ENCODE measurements at regions not wholly inside any gene's neighbourhood (a gene's known extent, or its start where the extent isn't known, plus 50 kb on each side); places are given as distances from the start of the nearest gene placed in this dataset.

DNA sequence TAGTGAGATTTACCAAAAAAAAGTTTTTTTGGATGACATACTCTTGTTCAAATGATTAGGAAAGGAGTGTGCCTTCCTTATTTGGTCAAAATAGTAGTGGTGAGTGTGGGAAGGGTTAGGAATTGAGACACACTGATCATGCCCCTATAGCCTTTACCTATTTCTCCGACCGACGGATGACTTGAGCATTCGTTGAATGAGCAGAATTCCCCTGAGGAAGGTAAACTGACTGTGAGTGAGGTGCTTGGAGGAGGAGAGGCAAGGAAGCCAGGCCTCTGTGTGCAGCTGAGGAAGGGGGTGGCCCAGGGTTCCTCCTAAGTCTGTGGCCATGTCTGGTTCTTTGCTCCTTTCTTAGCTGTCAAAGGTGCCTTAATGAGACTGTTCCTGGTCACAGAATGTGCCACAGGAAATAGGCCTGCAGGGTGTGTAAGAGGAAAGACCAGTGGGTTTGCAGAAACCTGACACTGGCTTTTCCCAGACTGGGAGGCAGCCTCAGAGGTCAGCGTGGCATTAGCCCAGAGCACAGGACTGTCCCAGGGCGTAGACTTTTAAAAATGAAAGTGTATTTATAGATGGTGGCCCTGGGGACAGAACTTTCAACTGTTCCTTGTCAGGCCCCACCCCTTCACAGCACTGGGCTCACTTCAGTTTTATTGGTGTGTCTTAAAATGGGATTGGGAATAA is 307.7 kb upstream of the C2CD4B start:
- DNase-seq (ENCODE audit: low read depth), result no peak

DNA sequence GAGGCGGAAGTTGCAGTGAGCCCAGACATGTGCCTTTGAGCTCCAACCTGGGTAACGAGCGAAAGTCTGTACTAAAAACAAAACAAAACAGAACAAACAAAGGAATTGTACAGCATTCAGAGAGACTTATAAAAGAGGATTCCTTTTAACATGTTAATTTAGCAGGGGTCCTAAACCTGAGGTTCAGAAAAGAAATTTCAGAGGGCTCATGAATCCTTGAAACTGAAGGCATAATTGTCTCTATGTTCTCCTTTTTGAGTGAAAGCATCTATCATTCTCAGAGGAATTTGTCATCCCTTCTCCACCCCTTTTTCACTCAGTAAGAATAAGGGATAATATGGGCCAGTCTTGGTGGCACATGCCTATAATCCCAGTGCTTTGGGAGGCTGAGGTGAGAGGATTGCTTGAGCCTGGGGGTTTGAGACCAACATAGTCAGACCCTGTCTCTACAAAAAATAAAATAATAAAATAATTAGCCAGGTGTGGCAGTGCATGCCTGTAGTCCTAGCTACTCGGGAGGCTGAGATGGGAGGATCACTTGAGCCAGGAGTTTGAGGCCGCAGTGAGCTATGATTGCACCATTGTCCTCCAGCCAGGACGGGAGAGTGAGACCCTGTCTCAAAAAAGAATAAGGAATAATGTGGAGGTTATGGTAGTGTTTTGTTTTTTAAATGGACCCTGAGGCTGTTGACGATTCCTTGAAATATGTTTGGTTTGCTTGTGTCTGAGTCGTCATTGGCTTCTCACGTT is 309.1 kb upstream of the C2CD4B start:
- no peak for DNase-seq (ENCODE audit: low read depth)

DNA sequence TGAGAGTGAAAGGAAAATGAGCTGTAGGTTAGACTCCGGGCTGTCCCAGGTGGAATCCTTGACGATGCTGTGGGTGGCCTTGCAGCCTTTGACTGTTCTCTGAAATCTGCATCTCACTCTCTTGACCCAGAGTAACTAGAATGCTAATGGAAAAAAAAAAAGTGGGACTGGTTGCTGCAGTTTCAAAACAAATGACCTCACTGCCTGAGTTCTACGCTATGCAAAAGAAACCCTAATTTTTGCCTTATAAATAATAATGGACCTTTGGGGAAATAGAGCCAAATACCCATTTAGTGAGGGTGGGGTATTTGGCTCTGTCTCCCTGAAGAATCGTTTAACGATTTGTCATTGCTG is 309.7 kb upstream of the C2CD4B start:
- no peak for DNase-seq (ENCODE audit: low read depth)

DNA sequence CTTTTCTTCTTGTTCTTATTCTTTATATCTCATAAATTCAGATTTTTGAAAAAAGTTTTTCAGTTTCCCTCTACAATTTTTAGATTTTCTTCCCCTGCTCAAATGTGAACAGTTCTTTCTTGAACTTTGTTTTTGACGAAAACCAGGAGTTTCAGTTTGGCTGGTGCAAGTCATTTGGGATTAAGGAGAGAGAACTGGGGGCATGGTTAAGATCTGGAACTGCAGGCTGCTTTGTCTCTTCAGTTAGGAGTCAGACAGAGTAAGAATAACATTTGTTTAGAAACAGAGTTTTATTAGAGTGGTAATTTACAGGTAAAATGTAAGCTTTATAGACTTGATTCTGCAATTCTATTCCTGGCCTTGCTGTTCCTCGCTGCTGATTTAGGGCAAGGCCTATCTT is 310.5 kb upstream of the C2CD4B start:
- DNase-seq (ENCODE audit: low read depth), result no peak

DNA sequence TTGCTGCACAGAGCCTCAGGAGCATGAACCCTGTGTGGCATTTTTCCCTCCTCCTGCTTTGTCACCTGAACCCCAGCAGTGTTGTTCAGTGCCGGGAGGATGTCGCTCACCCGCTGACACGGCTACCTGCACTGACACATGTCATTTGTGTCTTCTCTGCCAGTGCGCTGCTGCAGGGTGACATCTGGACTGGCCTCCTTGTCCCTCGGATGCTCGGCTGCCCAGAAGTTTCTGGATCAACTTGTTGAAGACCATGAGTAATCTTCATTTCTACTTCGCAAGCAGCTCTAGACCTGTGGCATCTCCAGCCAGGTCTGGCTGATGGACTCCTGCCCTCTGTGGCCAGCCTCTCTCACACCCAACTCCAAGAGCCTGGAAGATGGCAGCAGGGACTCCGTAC is 311.1 kb upstream of the C2CD4B start:
- DNase-seq (ENCODE audit: low read depth), result no peak

DNA sequence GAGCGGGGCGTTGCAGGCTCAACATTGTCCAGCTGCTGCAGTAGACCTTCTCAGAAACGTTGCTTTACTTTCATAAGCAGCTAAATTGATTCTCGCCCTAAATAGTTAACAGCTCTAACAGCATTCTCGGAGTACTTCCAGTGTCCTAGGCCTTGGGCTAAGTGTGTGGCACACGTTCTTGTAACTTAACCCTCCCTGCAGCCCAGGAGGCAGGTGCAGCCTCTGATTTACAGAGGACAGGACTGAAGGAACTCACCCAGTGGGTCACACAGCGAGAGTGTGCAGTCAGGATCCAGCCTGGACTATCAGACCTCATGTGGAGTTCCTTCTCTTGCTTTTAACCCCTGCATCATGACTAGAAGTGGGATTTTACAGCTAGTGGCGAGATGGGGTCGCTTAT is 312.8 kb upstream of the C2CD4B start:
- no peak for DNase-seq (ENCODE audit: low read depth)

DNA sequence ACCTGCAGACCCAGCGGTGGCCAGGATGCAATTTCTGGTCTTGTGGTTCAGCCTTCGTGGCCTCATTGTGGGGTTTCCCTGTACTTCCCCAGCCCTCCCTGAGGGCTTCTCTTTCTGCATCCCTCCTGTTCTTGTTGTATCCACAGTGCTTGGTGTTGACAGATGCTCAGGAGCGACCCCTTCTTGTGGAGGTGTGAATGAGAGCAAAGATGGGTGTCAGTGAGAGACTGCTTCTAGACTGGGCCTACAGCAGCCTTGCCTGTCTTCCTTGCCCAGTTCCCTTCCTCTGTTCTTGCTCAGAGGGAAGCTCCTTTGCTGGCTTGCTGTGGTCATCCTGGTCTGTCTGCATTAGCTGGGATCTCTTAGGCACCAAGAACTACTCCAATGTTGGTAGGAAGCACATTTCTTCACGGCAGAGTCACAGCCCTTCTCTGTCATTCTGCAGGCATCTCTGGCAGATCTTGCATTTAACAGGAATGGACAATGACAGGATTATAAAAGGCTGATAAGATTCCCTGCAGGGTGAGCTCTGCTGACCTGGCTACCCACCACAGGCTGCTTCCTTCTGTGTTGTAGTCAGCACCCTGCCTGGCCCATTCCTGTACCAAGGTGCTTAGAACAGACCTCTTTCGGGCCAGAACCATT is 317.8 kb upstream of the C2CD4B start:
- peak; percentile 2 for DNase-seq (ENCODE audit: low read depth)

DNA sequence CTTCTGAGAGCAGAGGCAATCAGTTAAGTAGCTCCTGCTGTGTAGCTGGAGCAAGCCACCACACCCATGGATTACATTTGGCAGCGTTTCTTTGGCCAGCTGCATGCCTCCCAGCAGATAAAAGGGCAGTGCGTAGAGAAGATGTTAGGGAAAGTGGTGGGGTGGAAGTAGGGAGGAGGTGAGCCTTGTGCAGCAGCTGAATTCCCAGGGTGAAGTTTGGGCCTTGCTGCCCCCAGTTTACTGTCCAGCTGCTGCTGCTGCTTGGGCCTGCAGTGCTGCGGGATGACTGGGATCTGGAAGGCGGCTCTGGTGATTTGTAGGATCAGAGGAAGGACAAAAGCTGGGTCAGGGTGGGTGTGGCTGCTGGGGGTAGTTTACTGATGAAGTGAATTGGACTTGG is 318.7 kb upstream of the C2CD4B start:
- DNase-seq (ENCODE audit: low read depth), result no peak

DNA sequence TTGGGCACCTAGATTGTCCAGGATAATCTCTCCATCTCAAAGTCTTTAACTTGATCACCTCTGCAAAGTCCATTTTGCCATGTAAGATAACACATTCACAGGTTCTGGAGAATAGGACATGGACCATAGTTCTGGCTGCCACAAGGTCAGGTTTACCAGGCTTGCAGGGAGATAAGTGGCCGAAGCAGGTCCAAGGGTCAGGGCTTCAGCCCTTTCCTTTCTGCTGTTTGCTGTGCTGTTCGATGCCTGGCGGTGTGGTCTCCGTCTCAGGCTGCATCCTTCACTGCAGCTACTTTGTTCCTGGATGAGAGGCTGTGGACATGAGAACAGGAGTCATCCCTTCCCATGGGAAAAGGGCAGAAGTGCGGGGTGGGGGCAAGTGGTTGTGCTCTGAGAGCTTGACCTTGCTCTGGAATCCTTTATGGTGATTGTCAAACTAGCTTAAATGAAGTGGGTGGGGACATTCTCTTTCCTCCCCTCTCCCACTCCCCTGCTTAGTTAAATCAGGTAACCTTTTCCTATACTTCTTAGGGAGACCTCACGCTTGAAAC is 320.2 kb upstream of the C2CD4B start:
- no peak for DNase-seq (ENCODE audit: low read depth)

DNA sequence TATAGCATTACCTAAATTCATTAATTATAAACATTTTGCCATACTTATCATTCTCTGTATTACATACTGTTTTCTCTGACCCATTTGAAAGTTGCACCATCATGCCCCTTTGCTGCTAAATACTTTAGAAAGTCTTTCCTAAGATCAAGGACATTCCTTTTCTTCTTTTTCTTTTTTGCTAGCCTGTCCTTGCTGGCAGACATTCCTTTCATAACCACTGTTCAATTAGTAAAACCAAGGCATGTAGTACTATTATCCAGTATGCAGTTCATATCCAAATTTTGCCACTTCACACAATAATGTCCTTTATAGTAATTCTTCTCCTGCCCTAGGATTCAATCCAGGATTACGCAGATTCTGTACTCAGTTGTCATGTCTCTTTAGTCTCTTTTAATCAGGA is 321.0 kb upstream of the C2CD4B start:
- no peak for DNase-seq (ENCODE audit: low read depth)

DNA sequence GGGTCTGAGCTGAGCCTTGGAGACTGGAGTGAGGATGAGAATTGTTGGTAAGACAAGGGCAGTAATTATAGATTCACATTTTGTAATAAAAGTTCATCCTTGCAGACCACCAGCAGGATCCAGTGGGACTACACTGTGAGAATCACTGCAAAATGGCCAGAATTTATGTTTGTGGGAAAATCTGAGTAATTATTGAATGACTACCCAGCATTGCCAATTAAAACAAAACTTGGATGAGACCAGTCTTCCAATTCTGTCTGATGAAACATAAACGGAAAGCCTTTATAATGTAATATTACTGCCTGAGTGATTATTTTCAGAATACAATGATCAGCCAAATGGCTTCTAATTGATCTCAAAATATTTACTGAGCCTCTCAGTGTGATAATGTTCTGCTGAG is 323.3 kb upstream of the C2CD4B start:
- DNase-seq (ENCODE audit: low read depth), result no peak

DNA sequence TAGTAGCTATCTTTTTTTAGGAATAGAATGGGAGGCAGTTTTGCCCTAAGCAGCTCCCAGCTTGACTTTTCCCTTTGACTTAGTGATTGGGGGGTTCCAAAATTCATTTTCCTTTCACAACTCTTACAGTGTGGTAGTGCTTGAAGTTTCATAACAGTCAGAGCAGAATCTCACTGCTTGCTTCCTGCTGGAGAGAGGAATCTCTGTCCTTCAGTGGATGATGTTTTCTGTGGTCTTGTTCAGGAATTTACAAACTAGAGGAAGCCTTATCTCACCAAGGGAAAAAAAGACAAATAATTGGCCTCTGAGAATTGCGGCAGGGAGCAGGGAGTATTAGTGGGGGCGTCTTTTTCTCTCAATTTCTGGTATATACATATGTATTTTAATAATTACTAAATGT is 326.6 kb upstream of the C2CD4B start:
- DNase-seq (ENCODE audit: low read depth), result no peak

DNA sequence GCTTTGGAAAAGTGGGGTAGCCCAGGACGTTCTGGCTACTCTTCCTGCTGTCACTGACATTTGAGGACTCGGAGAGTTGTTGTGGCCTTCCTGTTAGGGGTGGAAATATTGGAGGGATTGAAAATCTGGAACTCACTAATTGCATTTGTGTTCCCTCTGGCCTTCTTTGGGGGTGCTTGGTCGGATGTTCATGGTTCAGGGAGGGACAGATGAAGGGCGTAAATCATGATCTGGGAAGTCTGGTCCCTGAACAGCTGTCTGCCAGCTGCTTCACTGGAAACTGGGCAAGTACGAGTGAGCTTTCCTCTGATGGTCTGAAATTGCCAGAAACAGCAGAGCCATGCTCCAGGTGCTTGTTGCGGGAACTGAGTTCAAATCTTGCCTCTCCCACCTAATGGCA is 327.8 kb upstream of the C2CD4B start:
- DNase-seq (ENCODE audit: low read depth), result no peak

DNA sequence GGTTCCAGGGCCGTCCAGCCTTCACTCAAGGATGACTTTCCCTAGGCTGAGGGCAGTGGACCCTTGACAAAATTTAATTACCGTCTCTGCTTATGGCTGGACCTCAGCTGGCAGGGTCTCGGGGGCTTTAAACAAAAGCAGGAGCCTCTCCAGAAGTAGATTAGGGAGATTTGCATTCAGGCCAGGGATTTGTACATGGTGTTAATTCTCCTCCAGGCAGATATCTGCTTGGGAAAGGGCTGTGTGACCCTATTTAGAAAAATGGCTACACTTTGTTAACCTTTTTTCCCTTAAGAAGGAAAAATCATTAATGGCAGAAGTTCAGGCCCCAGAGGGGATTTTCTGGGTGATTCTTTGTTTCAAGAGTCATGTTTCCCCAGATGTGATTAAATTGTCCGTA is 329.1 kb upstream of the C2CD4B start:
- DNase-seq (ENCODE audit: low read depth), result no peak

DNA sequence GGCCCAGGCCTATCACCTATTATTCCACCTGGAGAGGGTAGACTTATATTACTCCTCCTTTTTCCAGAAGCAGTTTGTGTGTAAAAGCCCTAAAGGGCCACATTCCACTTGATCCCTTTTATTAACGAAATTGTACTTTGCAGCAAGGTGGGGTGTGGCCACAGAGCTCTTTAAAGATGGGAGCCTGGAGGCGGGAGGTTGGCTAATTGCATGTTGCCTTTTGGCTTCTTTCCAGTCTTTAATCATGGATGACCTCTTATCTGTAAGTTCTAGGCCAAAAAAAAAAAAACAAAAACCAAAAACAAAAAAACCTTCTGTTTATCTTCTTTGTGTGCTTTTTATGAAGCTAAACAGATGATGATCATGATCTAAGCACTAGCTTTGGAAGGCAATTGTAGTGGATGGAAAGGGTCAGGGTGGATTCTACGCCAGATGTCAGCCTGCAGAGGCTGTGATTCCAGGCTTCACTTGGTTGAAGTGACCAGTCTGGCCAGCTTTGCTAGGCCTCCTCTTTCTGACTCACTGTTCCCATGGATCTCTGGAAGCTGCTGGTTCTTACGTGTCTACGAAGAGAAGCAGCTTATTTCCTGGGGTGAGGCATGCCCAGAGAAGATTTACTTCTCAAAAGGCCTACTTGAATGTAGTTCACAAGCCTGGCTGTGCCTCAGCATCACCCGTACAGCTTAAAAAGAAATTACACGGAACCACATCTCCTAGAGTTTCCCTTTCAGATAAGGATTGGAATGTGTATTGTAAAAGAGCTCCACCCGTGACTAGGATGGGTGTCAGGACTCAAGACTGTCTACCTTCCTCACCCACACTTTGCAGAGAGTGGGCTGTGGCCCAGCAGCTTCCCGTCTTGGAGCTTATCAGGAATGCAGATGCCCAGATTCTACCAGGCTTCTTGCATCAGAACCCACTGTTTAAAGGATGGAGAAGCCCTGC is 330.9 kb upstream of the C2CD4B start:
- DNase-seq (ENCODE audit: low read depth), result no peak

DNA sequence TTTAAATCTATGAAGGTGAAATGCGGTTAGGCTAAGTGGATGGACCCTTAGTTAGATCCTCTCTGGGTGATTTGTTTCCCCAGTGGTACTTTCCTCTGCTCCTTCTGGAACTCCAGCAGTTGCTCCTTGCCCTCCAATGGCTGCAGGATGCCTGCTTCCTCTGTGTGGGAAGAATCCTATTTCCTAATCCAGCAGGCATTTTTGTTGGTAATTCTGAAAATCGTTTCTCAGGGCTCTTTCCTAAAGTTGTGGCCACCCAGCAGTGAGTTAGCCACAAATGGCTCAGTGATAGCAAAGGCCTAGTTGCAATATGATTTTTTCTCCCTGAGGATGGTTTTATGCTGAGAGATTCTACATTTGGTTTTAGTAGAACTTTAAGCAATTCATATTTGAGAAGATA is 332.3 kb upstream of the C2CD4B start:
- no peak for DNase-seq (ENCODE audit: low read depth)

DNA sequence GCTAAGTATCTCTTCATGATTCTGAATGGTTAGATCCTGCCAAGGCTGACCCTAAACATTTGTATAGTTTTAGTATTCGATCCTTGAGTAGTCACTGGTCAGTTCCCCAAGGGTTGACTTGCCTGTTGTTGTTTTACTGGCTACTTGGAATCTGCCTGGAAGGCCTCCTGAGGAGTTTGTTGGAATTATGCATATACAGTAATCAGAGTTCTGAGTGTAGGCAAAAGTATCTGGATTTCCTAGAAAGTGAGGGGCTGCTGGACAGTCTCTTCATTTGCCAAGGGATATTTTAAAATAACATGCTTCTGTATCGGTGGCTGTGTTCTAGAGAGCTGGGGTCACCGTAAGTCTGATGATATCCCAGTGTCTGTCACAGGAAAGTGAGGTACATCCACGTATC is 333.2 kb upstream of the C2CD4B start:
- no peak for DNase-seq (ENCODE audit: low read depth)

DNA sequence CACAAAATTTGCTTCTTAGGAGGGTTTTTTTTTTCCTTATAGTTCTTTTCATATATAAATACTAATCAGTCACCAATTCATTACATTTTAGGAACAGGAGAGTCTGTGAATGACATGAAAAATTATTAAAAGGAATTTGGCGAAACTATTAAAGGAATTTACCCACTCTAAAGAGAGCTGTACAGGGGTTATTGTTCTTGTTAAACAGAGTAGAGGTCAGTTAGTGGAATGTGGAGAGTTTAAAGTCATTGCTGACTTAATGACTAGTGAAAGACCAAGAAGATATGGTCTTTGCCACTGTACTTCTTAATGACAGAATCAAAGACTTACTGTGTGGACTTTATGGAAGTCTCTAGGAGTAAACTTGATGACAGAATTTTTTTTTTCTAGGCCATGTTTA is 333.6 kb upstream of the C2CD4B start:
- DNase-seq (ENCODE audit: low read depth), result no peak

DNA sequence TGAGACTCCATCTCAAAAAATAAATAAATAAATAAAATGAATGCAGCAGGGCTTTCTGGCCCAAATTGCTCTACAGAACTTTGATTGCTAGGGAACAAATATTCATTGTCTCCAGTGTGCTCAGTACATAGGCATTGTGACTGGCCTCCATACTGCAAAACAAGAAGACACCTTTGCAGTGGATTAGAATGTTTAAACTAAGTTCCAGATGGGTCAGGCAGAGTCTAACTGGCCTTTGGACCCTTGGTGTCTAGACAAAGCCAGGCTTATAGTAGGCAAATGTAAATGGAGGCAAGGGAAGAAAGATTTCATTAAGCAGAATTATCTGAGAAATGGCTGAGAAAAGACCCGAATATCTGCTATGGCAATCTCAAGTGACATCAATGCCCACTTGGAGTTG is 335.2 kb upstream of the C2CD4B start:
- DNase-seq (ENCODE audit: low read depth), result no peak

DNA sequence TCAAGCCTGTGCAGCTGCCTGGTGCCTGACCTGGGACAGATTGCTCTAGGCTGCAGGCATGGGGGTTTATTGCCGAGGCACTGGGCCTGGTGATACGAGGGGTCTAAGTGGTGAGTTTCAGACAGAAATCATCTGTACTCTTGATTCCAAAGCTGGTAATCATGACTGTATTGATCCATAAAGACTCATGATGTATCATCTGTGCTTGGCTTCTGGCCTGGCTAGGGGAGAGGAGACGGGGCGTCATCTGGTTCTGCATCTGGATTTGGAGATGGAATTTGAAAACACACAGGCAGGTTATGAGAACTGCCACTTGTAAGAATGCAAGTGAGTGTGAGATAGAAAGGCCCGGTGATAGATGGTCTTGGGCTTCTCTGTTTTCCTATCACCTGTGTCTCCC is 337.4 kb upstream of the C2CD4B start:
- no peak for DNase-seq (ENCODE audit: low read depth)

DNA sequence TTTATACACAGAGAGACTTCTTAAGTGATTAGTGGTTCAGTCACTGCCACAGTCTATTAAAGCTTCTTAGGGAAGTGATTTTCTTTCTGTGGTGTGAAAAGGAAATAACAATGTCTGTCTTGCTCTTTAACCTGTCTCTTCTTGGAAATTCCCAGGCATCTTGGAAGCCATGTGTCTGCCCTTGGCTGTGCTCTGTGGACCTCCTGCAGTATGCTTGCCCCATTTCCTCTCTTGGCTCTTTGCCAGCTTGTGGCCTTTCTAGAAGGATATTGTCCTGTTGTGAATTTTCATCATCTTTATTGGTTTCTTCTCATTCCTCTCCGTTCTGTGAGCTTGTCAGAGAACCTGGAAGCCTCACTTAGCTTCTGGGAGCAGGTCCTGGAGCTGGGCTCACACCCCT is 338.4 kb upstream of the C2CD4B start:
- DNase-seq (ENCODE audit: low read depth), result no peak

DNA sequence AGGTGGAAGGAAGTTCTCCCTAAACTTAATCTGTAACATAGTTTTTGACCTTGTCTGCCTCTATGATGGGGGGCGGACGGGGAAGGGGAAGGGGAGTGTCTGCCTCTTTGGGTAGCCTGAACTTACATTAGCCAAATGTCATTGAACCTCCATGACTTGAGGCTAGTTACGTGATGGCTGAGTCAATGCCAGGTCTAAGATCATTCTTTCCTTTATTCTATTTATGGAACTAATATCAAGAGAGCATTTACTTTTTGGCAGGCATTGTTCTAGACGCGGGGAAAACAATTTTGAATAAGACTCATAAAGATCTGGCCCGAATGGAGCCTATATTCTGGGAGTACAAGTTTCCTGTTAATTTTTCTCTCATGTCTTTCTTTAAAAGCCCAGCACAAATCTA is 340.7 kb upstream of the C2CD4B start:
- DNase-seq (ENCODE audit: low read depth), result no peak
